HEK293 (cell line): ENCODE measurements at regions not wholly inside any gene's neighbourhood (a gene's known extent, or its start where the extent isn't known, plus 50 kb on each side); places are given as distances from the start of the nearest gene placed in this dataset.

Experiments used
- CTCF ChIA-PET: fragments of 350-600 bp; formaldehyde crosslinking; extraction: SDS; loops from one replicate; lab custom pipeline; 2021; ENCODE audit warnings: antibody characterized with exemption; lab: Yijun Ruan, JAX
- POLR2A ChIA-PET: fragments of 300-600 bp; formaldehyde crosslinking; extraction: SDS; loops from one replicate; lab custom pipeline; 2020; ENCODE audit warnings: antibody characterized with exemption, inconsistent platforms; lab: Yijun Ruan, JAX
- H3K27ac ChIP-seq: fragments of 200-500 bp; sonication (Bioruptor generic); 2 replicates; pipeline ENCODE4 v1.5.1; 2014; ENCODE audit warnings: low read depth, low read length, control low read depth, inconsistent platforms; ENCODE audit errors: extremely low read depth
- H3K36me3 ChIP-seq, 2 experiments: fragments of 200-500 bp in 1 of 2; sonication (Bioruptor generic) in 1 of 2; 1 replicate in 1 of 2; 2 replicates in 1 of 2; pipeline ENCODE4 v1.5.1; 2014 to 2017; ENCODE audit warnings: inconsistent platforms in 2 of 2, low read length in 2 of 2; ENCODE audit not compliant: control insufficient read depth in 2 of 2, insufficient read depth in 1 of 2
- H3K4me1 ChIP-seq: fragments of 200-500 bp; sonication (Bioruptor generic); 2 replicates; pipeline ENCODE4 v1.5.1; 2014; ENCODE audit warnings: mild to moderate bottlenecking, low read length, inconsistent platforms; ENCODE audit not compliant: control insufficient read depth, insufficient read depth
- H3K4me3 ChIP-seq: 2 replicates; pipeline ENCODE4 v1.5.1; 2011; ENCODE audit warnings: low read depth, mild to moderate bottlenecking, control low read depth, low read length, moderate library complexity
- H3K9me3 ChIP-seq: fragments of 200-500 bp; sonication (Bioruptor generic); 2 replicates; pipeline ENCODE4 v1.5.1; 2014; ENCODE audit warnings: low read depth, low read length, inconsistent platforms; ENCODE audit not compliant: control insufficient read depth, insufficient read depth
- BCL6B ChIP-seq: fragments of 450-650 bp; formaldehyde crosslinking; IDR thresholded peaks from 2 replicates; pipeline ENCODE4 v1.5.1; 2017; ENCODE audit warnings: missing biosample characterization, missing genetic modification characterization
- GLI2 ChIP-seq: fragments of 450-650 bp; formaldehyde crosslinking; IDR thresholded peaks from 2 replicates; pipeline ENCODE4; 2017; ENCODE audit warnings: missing biosample characterization, missing genetic modification characterization, low read depth, borderline replicate concordance
- GLI4 ChIP-seq: fragments of 450-650 bp; formaldehyde crosslinking; IDR thresholded peaks from 2 replicates; pipeline ENCODE4 v1.5.1; 2016; ENCODE audit warnings: missing biosample characterization, missing genetic modification characterization
- GLIS2 ChIP-seq: fragments of 450-650 bp; formaldehyde crosslinking; IDR thresholded peaks from 2 replicates; pipeline ENCODE4 v1.5.1; 2016; ENCODE audit warnings: missing biosample characterization, missing genetic modification characterization
- OSR2 ChIP-seq: fragments of 450-650 bp; formaldehyde crosslinking; IDR thresholded peaks from 2 replicates; pipeline ENCODE4 v1.5.1; 2016; ENCODE audit warnings: missing biosample characterization, missing genetic modification characterization
- SCRT1 ChIP-seq: fragments of 450-650 bp; formaldehyde crosslinking; IDR thresholded peaks from 2 replicates; pipeline ENCODE4 v1.5.1; 2016; ENCODE audit warnings: missing biosample characterization, missing genetic modification characterization, borderline replicate concordance
- SCRT2 ChIP-seq: fragments of 450-650 bp; formaldehyde crosslinking; IDR thresholded peaks from 2 replicates; pipeline ENCODE4 v1.5.1; 2016; ENCODE audit warnings: missing biosample characterization, missing genetic modification characterization
- ZBTB1 ChIP-seq: fragments of 450-650 bp; formaldehyde crosslinking; IDR thresholded peaks from 2 replicates; pipeline ENCODE4 v1.5.1; 2016; ENCODE audit warnings: missing biosample characterization, missing genetic modification characterization
- ZBTB26 ChIP-seq: fragments of 450-650 bp; formaldehyde crosslinking; optimal IDR thresholded peaks from 2 replicates; pipeline ENCODE3; 2016; ENCODE audit warnings: missing biosample characterization, mild to moderate bottlenecking, missing genetic modification characterization
- ZBTB44 ChIP-seq: fragments of 450-650 bp; IDR thresholded peaks from 2 replicates; pipeline ENCODE4 v1.5.1; 2018; ENCODE audit warnings: missing biosample characterization, mild to moderate bottlenecking, missing genetic modification characterization
- ZBTB7A ChIP-seq: fragments of 450-650 bp; formaldehyde crosslinking; IDR thresholded peaks from 2 replicates; pipeline ENCODE4 v1.5.1; 2016; ENCODE audit warnings: low read depth, missing biosample characterization, missing genetic modification characterization
- ZFP3 ChIP-seq: fragments of 450-650 bp; formaldehyde crosslinking; IDR thresholded peaks from 2 replicates; pipeline ENCODE4 v1.5.1; 2016; ENCODE audit warnings: low read depth, missing biosample characterization, missing genetic modification characterization
- ZNF133 ChIP-seq: fragments of 450-650 bp; formaldehyde crosslinking; IDR thresholded peaks from 2 replicates; pipeline ENCODE4 v1.5.1; 2016; ENCODE audit warnings: missing biosample characterization, missing genetic modification characterization
- ZNF138 ChIP-seq: fragments of 450-650 bp; formaldehyde crosslinking; IDR thresholded peaks from 2 replicates; pipeline ENCODE4 v1.5.1; 2016; ENCODE audit warnings: missing biosample characterization, missing genetic modification characterization, borderline replicate concordance
- ZNF211 ChIP-seq: fragments of 450-650 bp; formaldehyde crosslinking; IDR thresholded peaks from 2 replicates; pipeline ENCODE4 v1.5.1; 2016; ENCODE audit warnings: low read depth, missing biosample characterization, missing genetic modification characterization
- ZNF362 ChIP-seq: fragments of 450-650 bp; formaldehyde crosslinking; IDR thresholded peaks from 2 replicates; pipeline ENCODE4 v1.5.1; 2016; ENCODE audit warnings: missing biosample characterization, missing genetic modification characterization
- ZNF37A ChIP-seq: fragments of 450-650 bp; IDR thresholded peaks from 2 replicates; pipeline ENCODE4 v1.5.1; 2018; ENCODE audit warnings: missing biosample characterization, missing genetic modification characterization
- ZNF398 ChIP-seq: fragments of 450-650 bp; formaldehyde crosslinking; IDR thresholded peaks from 2 replicates; pipeline ENCODE4 v1.5.1; 2017; ENCODE audit warnings: missing biosample characterization, missing genetic modification characterization
- ZNF426 ChIP-seq: fragments of 450-650 bp; formaldehyde crosslinking; IDR thresholded peaks from 2 replicates; pipeline ENCODE4 v1.5.1; 2017; ENCODE audit warnings: missing biosample characterization, missing genetic modification characterization, mild to moderate bottlenecking, inconsistent platforms, moderate library complexity
- ZNF473 ChIP-seq: fragments of 450-650 bp; formaldehyde crosslinking; IDR thresholded peaks from 2 replicates; pipeline ENCODE4 v1.5.1; 2017; ENCODE audit warnings: missing biosample characterization, missing genetic modification characterization
- ZNF488 ChIP-seq: fragments of 450-650 bp; formaldehyde crosslinking; IDR thresholded peaks from 2 replicates; pipeline ENCODE4 v1.5.1; 2016; ENCODE audit warnings: missing biosample characterization, missing genetic modification characterization
- ZNF513 ChIP-seq: fragments of 450-650 bp; IDR thresholded peaks from 2 replicates; pipeline ENCODE4 v1.5.1; 2018; ENCODE audit warnings: missing biosample characterization, missing genetic modification characterization
- ZNF529 ChIP-seq: fragments of 450-650 bp; formaldehyde crosslinking; IDR thresholded peaks from 2 replicates; pipeline ENCODE4 v1.5.1; 2017; ENCODE audit warnings: missing genetic modification characterization, missing biosample characterization; ENCODE audit not compliant: insufficient replicate concordance
- ZNF530 ChIP-seq: fragments of 450-650 bp; formaldehyde crosslinking; IDR thresholded peaks from 2 replicates; pipeline ENCODE4 v1.5.1; 2016; ENCODE audit warnings: low read depth, missing biosample characterization, missing genetic modification characterization
- ZNF549 ChIP-seq: fragments of 450-650 bp; IDR thresholded peaks from 2 replicates; pipeline ENCODE4 v1.5.1; 2018; ENCODE audit warnings: missing biosample characterization, missing genetic modification characterization, mild to moderate bottlenecking, inconsistent platforms, moderate library complexity
- ZNF561 ChIP-seq: fragments of 450-650 bp; IDR thresholded peaks from 2 replicates; pipeline ENCODE4 v1.5.1; 2018; ENCODE audit warnings: missing biosample characterization, missing genetic modification characterization, borderline replicate concordance
- ZNF658 ChIP-seq: fragments of 450-650 bp; formaldehyde crosslinking; IDR thresholded peaks from 2 replicates; pipeline ENCODE4; 2016; ENCODE audit warnings: missing biosample characterization, missing genetic modification characterization
- ZNF785 ChIP-seq: fragments of 450-650 bp; formaldehyde crosslinking; IDR thresholded peaks from 2 replicates; pipeline ENCODE4 v1.5.1; 2016; ENCODE audit warnings: missing biosample characterization, missing genetic modification characterization

GRCh38 chr3:103406320-103406850, 971.6 kb downstream of the ZPLD1 start (continued):
- TF ChIP-seq ZNF211 (tag by site-specific recombination) (no peak), GLI4 (tag by site-specific recombination) (no peak), ZNF426 (no peak), ZNF785 (no peak), ZNF513 (no peak), ZNF398 (tag by site-specific recombination) (no peak), ZNF529 (tag by site-specific recombination) (no peak), ZNF488 (tag by site-specific recombination) (no peak)

- POLR2A ChIA-PET, result no interaction called here
- TF ChIP-seq ZNF362, result no peak
- TF ChIP-seq ZNF530 (tag by site-specific recombination), result no peak
- TF ChIP-seq SCRT2, result no peak
- no peak for TF ChIP-seq BCL6B (tag by site-specific recombination)
- no peak for TF ChIP-seq ZNF658 (tag by site-specific recombination)
- no peak for TF ChIP-seq GLIS2 (tag by site-specific recombination)
- TF ChIP-seq ZNF561 (tag by site-specific recombination), result no peak
- no peak for TF ChIP-seq ZNF549 (tag by site-specific recombination)
- no peak for TF ChIP-seq ZNF138 (tag by site-specific recombination)
- TF ChIP-seq ZBTB26, result no peak
- TF ChIP-seq ZBTB7A, result no peak
- no peak for TF ChIP-seq GLI2 (tag by site-specific recombination)
- TF ChIP-seq ZBTB1, result no peak
- TF ChIP-seq ZFP3 (tag by site-specific recombination), result no peak
- TF ChIP-seq ZNF37A (tag by site-specific recombination), result no peak
- TF ChIP-seq ZNF473, result no peak
- TF ChIP-seq ZNF133 (tag by site-specific recombination), result no peak
- no peak for TF ChIP-seq ZBTB44
- no peak for TF ChIP-seq OSR2
- no peak for TF ChIP-seq SCRT1
- Histone ChIP-seq H3K4me1 (no peaks in the 10 kb centered on the region), H3K36me3 (no peaks in the 10 kb centered on the region), H3K27ac (no peak overlapping the region), H3K4me3 (no peak overlapping the region), H3K9me3 (no peaks in the 10 kb centered on the region)
- CTCF ChIA-PET, result no interaction called here
Measured at GRCh38 chr3:103410231-103410630, 975.4 kb downstream of the ZPLD1 start.
